Activated CD4-positive, alpha-beta memory T cell treated with anti-CD3 and anti-CD28 coated beads for 36 hours (primary cell): ENCODE measurements at regions not wholly inside any gene's neighbourhood (a gene's known extent, or its start where the extent isn't known, plus 50 kb on each side); places are given as distances from the start of the nearest gene placed in this dataset.
"Not testable (repeated sequence)": the region's sequence is repeated elsewhere in the genome, so short reads cannot be mapped to it uniquely, and the experiment has no call there.

ENCODE experiments used
- CTCF ChIA-PET: fragments of 350-600 bp; sonication (Branson Sonifier 250); formaldehyde crosslinking; loops from one replicate; lab custom pipeline; 2021; ENCODE audit warnings: antibody characterized with exemption, inconsistent platforms; lab: Charles Lee
- POLR2A ChIA-PET: fragments of 350-600 bp; sonication (Branson Sonifier 250); formaldehyde crosslinking; loops from one replicate; lab custom pipeline; 2021; ENCODE audit warnings: antibody characterized with exemption; lab: Charles Lee
- DNase-seq: peaks from one replicate; pipeline ENCODE4 v3.0.0-alpha.2; 2020
- H3K27ac Mint-ChIP-seq: one replicate; pipeline ENCODE4 v1.8.0; 2021; ENCODE audit warnings: mixed read lengths
- H3K27me3 Mint-ChIP-seq: one replicate; pipeline ENCODE4 v1.8.0; 2021; ENCODE audit warnings: mixed read lengths
- H3K36me3 Mint-ChIP-seq: one replicate; pipeline ENCODE4 v1.8.0; 2021; ENCODE audit warnings: mixed read lengths
- H3K4me1 Mint-ChIP-seq: one replicate; pipeline ENCODE4 v1.8.0; 2021; ENCODE audit warnings: low read depth, mixed read lengths
- H3K4me3 Mint-ChIP-seq: one replicate; pipeline ENCODE4 v1.8.0; 2021; ENCODE audit warnings: mild to moderate bottlenecking, mixed read lengths
- H3K9me3 Mint-ChIP-seq: one replicate; pipeline ENCODE4 v1.8.0; 2021; ENCODE audit warnings: mixed read lengths
- intact Hi-C: fragments of 100-400 bp; cut with micrococcal nuclease; formaldehyde crosslinking; loops from one replicate; pipeline ENCODE4 v1.15.1; 2023

- no peaks in the 10 kb centered on the region for H3K9me3 Mint-ChIP-seq
- intact Hi-C loops, result loop anchor here (5.0 kb wide), 1 partner anchor 253 kb away; the partner anchor contains the start of gene ENC1
- H3K4me3 Mint-ChIP-seq, result no peak overlapping the region
- ChIA-PET CTCF (no interaction called here), POLR2A (no interaction called here)
- H3K27me3 Mint-ChIP-seq, result no peaks in the 10 kb centered on the region
- no peak overlapping the region for H3K27ac Mint-ChIP-seq
- peaks cover 2% of the 10 kb centered on the region for H3K4me1 Mint-ChIP-seq
- H3K36me3 Mint-ChIP-seq, result no peaks in the 10 kb centered on the region
- DNase-seq, result no peak
Observed at GRCh38 chr5:74389531-74390305, 250.8 kb downstream of the ENC1 start.

GRCh38 chr5:74388411-74388810 is 252.1 kb downstream of the ENC1 start:
- H3K9me3 Mint-ChIP-seq, intact Hi-C loops, H3K4me1 Mint-ChIP-seq, H3K4me3 Mint-ChIP-seq, H3K27me3 Mint-ChIP-seq, POLR2A ChIA-PET, DNase-seq, H3K27ac Mint-ChIP-seq, CTCF ChIA-PET, H3K36me3 Mint-ChIP-seq: not testable (repeated sequence)

- no peak for DNase-seq
- ChIA-PET POLR2A (no interaction called here), CTCF (no interaction called here)
- H3K27ac Mint-ChIP-seq, result no peak overlapping the region
- H3K4me3 Mint-ChIP-seq, result no peak overlapping the region
- H3K4me1 Mint-ChIP-seq, result no peaks in the 10 kb centered on the region
- intact Hi-C loops, result no loop called here
- H3K9me3 Mint-ChIP-seq, result no peaks in the 10 kb centered on the region
- no peaks in the 10 kb centered on the region for H3K36me3 Mint-ChIP-seq
- peaks cover 9% of the 10 kb centered on the region for H3K27me3 Mint-ChIP-seq
Observed at GRCh38 chr5:74386571-74387334, 253.8 kb downstream of the ENC1 start.

GRCh38 chr5:74384851-74385250 is 255.7 kb downstream of the ENC1 start:
- H3K4me3 Mint-ChIP-seq, result no peak overlapping the region
- POLR2A ChIA-PET, result no interaction called here
- no peaks in the 10 kb centered on the region for H3K9me3 Mint-ChIP-seq
- intact Hi-C loops, result no loop called here
- H3K36me3 Mint-ChIP-seq, result no peaks in the 10 kb centered on the region
- no peak overlapping the region for H3K27ac Mint-ChIP-seq
- CTCF ChIA-PET, result no interaction called here
- H3K27me3 Mint-ChIP-seq, result peaks cover 13% of the 10 kb centered on the region
- no peaks in the 10 kb centered on the region for H3K4me1 Mint-ChIP-seq
- no peak for DNase-seq

- no peak for DNase-seq
- intact Hi-C loops, result no loop called here
- no peak overlapping the region for H3K27ac Mint-ChIP-seq
- H3K36me3 Mint-ChIP-seq, result no peaks in the 10 kb centered on the region
- peaks cover 15% of the 10 kb centered on the region for H3K27me3 Mint-ChIP-seq
- POLR2A ChIA-PET, result no interaction called here
- no peaks in the 10 kb centered on the region for H3K9me3 Mint-ChIP-seq
- CTCF ChIA-PET, result no interaction called here
- H3K4me3 Mint-ChIP-seq, result no peak overlapping the region
- H3K4me1 Mint-ChIP-seq, result no peaks in the 10 kb centered on the region
Observed at GRCh38 chr5:74382987-74383593, 257.4 kb downstream of the ENC1 start.

GRCh38 chr5:74382123-74382855 is 258.2 kb downstream of the ENC1 start:
- Mint-ChIP-seq H3K36me3 (no peaks in the 10 kb centered on the region), H3K27me3 (peaks cover 15% of the 10 kb centered on the region), H3K4me1 (no peaks in the 10 kb centered on the region), H3K4me3 (no peak overlapping the region), H3K9me3 (no peaks in the 10 kb centered on the region), H3K27ac (no peak overlapping the region)
- POLR2A ChIA-PET, result no interaction called here
- CTCF ChIA-PET, result no interaction called here
- DNase-seq, result no peak
- intact Hi-C loops, result no loop called here

GRCh38 chr5:74380193-74380592 is 260.3 kb downstream of the ENC1 start:
- CTCF ChIA-PET, result interaction anchor here (1.0 kb wide), 1 partner anchor 40 kb away, joined by 5 read pairs; no protein-coding TSS in a partner anchor
- Mint-ChIP-seq H3K36me3 (no peaks in the 10 kb centered on the region), H3K27me3 (peaks cover 19% of the 10 kb centered on the region), H3K9me3 (no peaks in the 10 kb centered on the region), H3K4me1 (no peaks in the 10 kb centered on the region), H3K4me3 (no peak overlapping the region), H3K27ac (no peak overlapping the region)
- no peak for DNase-seq
- intact Hi-C loops, result no loop called here
- POLR2A ChIA-PET, result no interaction called here

GRCh38 chr5:74378464-74378863 is 262.1 kb downstream of the ENC1 start:
- ChIA-PET POLR2A (no interaction called here), CTCF (no interaction called here)
- intact Hi-C loops, result no loop called here
- H3K4me3 Mint-ChIP-seq, result no peak overlapping the region
- DNase-seq, result no peak
- peaks cover 13% of the 10 kb centered on the region for H3K27me3 Mint-ChIP-seq
- H3K36me3 Mint-ChIP-seq, result no peaks in the 10 kb centered on the region
- no peaks in the 10 kb centered on the region for H3K9me3 Mint-ChIP-seq
- H3K4me1 Mint-ChIP-seq, result no peaks in the 10 kb centered on the region
- H3K27ac Mint-ChIP-seq, result no peak overlapping the region

- intact Hi-C loops, result no loop called here
- Mint-ChIP-seq H3K27me3 (peaks cover 10% of the 10 kb centered on the region), H3K4me1 (no peaks in the 10 kb centered on the region), H3K9me3 (no peaks in the 10 kb centered on the region), H3K4me3 (no peak overlapping the region), H3K36me3 (no peaks in the 10 kb centered on the region), H3K27ac (no peak overlapping the region)
- no peak for DNase-seq
- POLR2A ChIA-PET, result no interaction called here
- CTCF ChIA-PET, result no interaction called here
Observed at GRCh38 chr5:74376187-74376586, 264.3 kb downstream of the ENC1 start.

GRCh38 chr5:74375271-74375670 is 265.3 kb downstream of the ENC1 start:
- Mint-ChIP-seq H3K4me3 (no peak overlapping the region), H3K9me3 (no peaks in the 10 kb centered on the region), H3K4me1 (no peaks in the 10 kb centered on the region), H3K27me3 (peaks cover 8% of the 10 kb centered on the region), H3K27ac (no peak overlapping the region), H3K36me3 (no peaks in the 10 kb centered on the region)
- no peak for DNase-seq
- CTCF ChIA-PET, result no interaction called here
- intact Hi-C loops, result no loop called here
- POLR2A ChIA-PET, result no interaction called here

GRCh38 chr5:74374656-74375055 is 265.9 kb downstream of the ENC1 start:
- no peak for DNase-seq
- Mint-ChIP-seq H3K27ac (no peak overlapping the region), H3K9me3 (no peaks in the 10 kb centered on the region), H3K27me3 (peaks cover 4% of the 10 kb centered on the region), H3K4me1 (no peaks in the 10 kb centered on the region), H3K4me3 (no peak overlapping the region), H3K36me3 (no peaks in the 10 kb centered on the region)
- ChIA-PET CTCF (no interaction called here), POLR2A (no interaction called here)
- intact Hi-C loops, result no loop called here

- H3K27ac Mint-ChIP-seq, result no peak overlapping the region
- peaks cover 4% of the 10 kb centered on the region for H3K27me3 Mint-ChIP-seq
- H3K36me3 Mint-ChIP-seq, result no peaks in the 10 kb centered on the region
- no peaks in the 10 kb centered on the region for H3K4me1 Mint-ChIP-seq
- intact Hi-C loops, result no loop called here
- DNase-seq, result no peak
- ChIA-PET CTCF (no interaction called here), POLR2A (no interaction called here)
- H3K9me3 Mint-ChIP-seq, result no peaks in the 10 kb centered on the region
- H3K4me3 Mint-ChIP-seq, result no peak overlapping the region
Observed at GRCh38 chr5:74373076-74373475, 267.5 kb downstream of the ENC1 start.
